SH-SY5Y (cell line): ENCODE measurements at regions not wholly inside any gene's neighbourhood (a gene's known extent, or its start where the extent isn't known, plus 50 kb on each side); places are given as distances from the start of the nearest gene placed in this dataset.

Experiments used
- GATA2 ChIP-seq: IDR thresholded peaks from 2 replicates; pipeline ENCODE4 v1.6.1; 2011; ENCODE audit warnings: mild to moderate bottlenecking, low read depth, low read length
- GATA3 ChIP-seq: IDR thresholded peaks from 2 replicates; pipeline ENCODE4 v1.6.1; 2011; ENCODE audit warnings: low read depth, mild to moderate bottlenecking, low read length, moderate library complexity

DNA sequence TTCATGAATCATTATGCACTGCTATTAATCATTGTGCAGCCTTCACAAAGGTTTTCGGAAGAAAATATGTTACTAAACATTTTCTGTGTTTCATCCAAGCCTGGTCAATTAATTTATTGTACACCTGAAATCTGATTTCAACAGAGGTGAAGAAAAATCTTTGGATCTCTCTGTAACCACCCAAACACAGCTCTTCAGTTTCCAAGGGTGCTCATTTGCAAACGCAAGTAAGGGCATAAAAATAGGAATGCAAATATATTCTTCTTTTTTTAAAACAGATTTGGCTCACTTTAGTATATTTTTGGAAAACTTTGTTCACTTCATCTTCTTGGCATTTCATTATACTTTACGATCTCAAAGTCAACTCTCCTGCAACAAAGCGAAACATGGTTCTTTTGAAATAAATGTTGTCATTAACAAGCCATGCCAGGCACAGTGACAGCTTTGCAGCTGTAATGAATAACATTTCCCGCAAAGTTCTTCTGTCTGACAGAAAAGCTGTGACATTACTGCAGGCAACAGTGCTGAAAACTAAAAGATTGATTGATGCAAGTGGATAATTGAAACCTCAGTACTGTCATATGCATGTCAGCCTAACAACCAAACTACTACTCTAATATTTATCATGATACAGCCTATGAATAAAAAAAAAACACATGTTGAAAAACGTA is 348.3 kb downstream of the FRK start:
- TF ChIP-seq GATA2 (no peak), GATA3 (no peak)
